H9 (cell line): ENCODE measurements at regions not wholly inside any gene's neighbourhood (a gene's known extent, or its start where the extent isn't known, plus 50 kb on each side); places are given as distances from the start of the nearest gene placed in this dataset.

Experiments
- DNase-seq: peaks from one replicate; pipeline ENCODE4 v3.0.0-alpha.2; 2017
- H2AFZ ChIP-seq: one replicate; pipeline ENCODE4 v1.6.1; 2013; ENCODE audit warnings: mild to moderate bottlenecking, low read length, control low read depth, moderate library complexity
- H2AK5ac ChIP-seq: 2 replicates; pipeline ENCODE4 v1.6.1; 2013; ENCODE audit warnings: low read length, control low read depth, mixed read lengths; ENCODE audit not compliant: insufficient read length
- H2BK120ac ChIP-seq: one replicate; pipeline ENCODE4 v1.6.1; 2013; ENCODE audit warnings: low read depth, mild to moderate bottlenecking, low read length, control low read depth, inconsistent platforms; ENCODE audit not compliant: poor library complexity, severe bottlenecking
- H2BK12ac ChIP-seq: 2 replicates; pipeline ENCODE4 v1.6.1; 2013; ENCODE audit warnings: low read length, control low read depth, mixed read lengths, low read depth; ENCODE audit not compliant: insufficient read length
- H2BK15ac ChIP-seq: 2 replicates; pipeline ENCODE4 v1.6.1; 2013; ENCODE audit warnings: low read depth, low read length, control low read depth
- H2BK20ac ChIP-seq: one replicate; pipeline ENCODE4 v1.6.1; 2013; ENCODE audit warnings: low read depth, mild to moderate bottlenecking, low read length, control low read depth, inconsistent platforms; ENCODE audit not compliant: poor library complexity, severe bottlenecking
- H2BK5ac ChIP-seq: 2 replicates; pipeline ENCODE4 v1.6.1; 2013; ENCODE audit warnings: low read length, control low read depth, mixed read lengths; ENCODE audit not compliant: insufficient read length
- H3K14ac ChIP-seq: 2 replicates; pipeline ENCODE4 v1.6.1; 2013; ENCODE audit warnings: low read length, control low read depth; ENCODE audit not compliant: insufficient read depth
- H3K18ac ChIP-seq: 2 replicates; pipeline ENCODE4 v1.6.1; 2013; ENCODE audit warnings: low read depth, mild to moderate bottlenecking, mixed read lengths, low read length, control low read depth; ENCODE audit not compliant: insufficient read length
- H3K23ac ChIP-seq: 2 replicates; pipeline ENCODE4 v1.6.1; 2013; ENCODE audit warnings: low read length, control low read depth, mixed read lengths, low read depth; ENCODE audit not compliant: insufficient read length
- H3K23me2 ChIP-seq: 2 replicates; pipeline ENCODE4 v1.6.1; 2013; ENCODE audit warnings: low read depth, mild to moderate bottlenecking, mixed read lengths, low read length, control low read depth; ENCODE audit not compliant: insufficient read length, poor library complexity, severe bottlenecking
- H3K27ac ChIP-seq: 2 replicates; pipeline ENCODE4 v1.5.1; 2013; ENCODE audit warnings: low read length, control low read depth, mixed read lengths, low read depth; ENCODE audit not compliant: insufficient read length
- H3K27me3 ChIP-seq: 2 replicates; pipeline ENCODE4 v1.6.1; 2013; ENCODE audit warnings: low read length, control low read depth, inconsistent platforms; ENCODE audit not compliant: insufficient read depth
- H3K4ac ChIP-seq: 2 replicates; pipeline ENCODE4 v1.6.1; 2013; ENCODE audit warnings: low read depth, mild to moderate bottlenecking, control low read depth, inconsistent platforms, low read length, moderate library complexity
- H3K4me1 ChIP-seq: 2 replicates; pipeline ENCODE4 v1.6.1; 2013; ENCODE audit warnings: low read length, control low read depth, inconsistent platforms; ENCODE audit not compliant: insufficient read depth
- H3K4me2 ChIP-seq: 2 replicates; pipeline ENCODE4 v1.6.1; 2013; ENCODE audit warnings: low read length, control low read depth, mixed read lengths; ENCODE audit not compliant: insufficient read length, insufficient read depth
- H3K56ac ChIP-seq: 2 replicates; pipeline ENCODE4 v1.6.1; 2013; ENCODE audit warnings: low read depth, mild to moderate bottlenecking, mixed read lengths, low read length, control low read depth; ENCODE audit not compliant: insufficient read length
- H3K79me1 ChIP-seq: 2 replicates; pipeline ENCODE4 v1.6.1; 2013; ENCODE audit warnings: low read depth, mild to moderate bottlenecking, moderate library complexity, low read length, control low read depth, inconsistent platforms; ENCODE audit not compliant: insufficient read depth, poor library complexity, severe bottlenecking
- H3K79me2 ChIP-seq: 2 replicates; pipeline ENCODE4 v1.6.1; 2013; ENCODE audit warnings: low read length, control low read depth, inconsistent platforms; ENCODE audit not compliant: insufficient read depth
- H3K9ac ChIP-seq: 2 replicates; pipeline ENCODE4 v1.6.1; 2013; ENCODE audit warnings: low read length, control low read depth, mixed read lengths; ENCODE audit not compliant: insufficient read length; ENCODE audit errors: extremely low read depth
- H3K9me3 ChIP-seq: one replicate; pipeline ENCODE4 v1.6.1; 2013; ENCODE audit warnings: low read depth, low read length, inconsistent platforms; ENCODE audit not compliant: control insufficient read depth
- H3T11ph ChIP-seq: one replicate; pipeline ENCODE4 v1.6.1; 2013; ENCODE audit warnings: mild to moderate bottlenecking, low read length, control low read depth, inconsistent platforms
- H4K20me1 ChIP-seq: one replicate; pipeline ENCODE4 v1.6.1; 2013; ENCODE audit not compliant: control insufficient read depth, insufficient read length, insufficient read depth
- H4K5ac ChIP-seq: 2 replicates; pipeline ENCODE4 v1.6.1; 2013; ENCODE audit warnings: low read depth, mild to moderate bottlenecking, mixed read lengths, low read length, control low read depth; ENCODE audit not compliant: insufficient read length
- H4K8ac ChIP-seq: replicated peaks from 2 replicates; pipeline ENCODE4 v1.6.1; 2013; ENCODE audit warnings: low read length, control low read depth, mixed read lengths, low read depth; ENCODE audit not compliant: insufficient read length
- H4K91ac ChIP-seq: 2 replicates; pipeline ENCODE4 v1.6.1; 2013; ENCODE audit warnings: low read depth, mild to moderate bottlenecking, moderate library complexity, mixed read lengths, low read length, control low read depth; ENCODE audit not compliant: insufficient read length
- H3K27ac Mint-ChIP-seq, 3 experiments: 2 replicates in 2 of 3; 3 replicates in 1 of 3; pipeline ENCODE4 v1.8.0; 2020 to 2021; ENCODE audit warnings: mixed read lengths in 3 of 3, mild to moderate bottlenecking in 1 of 3, moderate library complexity in 1 of 3
- H3K27me3 Mint-ChIP-seq: 2 replicates; pipeline ENCODE4 v1.8.0; 2021; ENCODE audit warnings: low read depth, mild to moderate bottlenecking, moderate library complexity, mixed read lengths
- H3K36me3 Mint-ChIP-seq, 3 experiments: 2 replicates in 2 of 3; 3 replicates in 1 of 3; pipeline ENCODE4 v1.8.0; 2020 to 2021; ENCODE audit warnings: low read depth in 3 of 3, mixed read lengths in 3 of 3; ENCODE audit not compliant: insufficient read depth in 1 of 3
- H3K4me1 Mint-ChIP-seq, 2 experiments: 2 replicates each; pipeline ENCODE4 v1.8.0; 2020; ENCODE audit warnings: mixed read lengths in 2 of 2
- H3K4me3 Mint-ChIP-seq, 2 experiments: 2 replicates in 1 of 2; 3 replicates in 1 of 2; pipeline ENCODE4 v1.8.0; 2020 to 2021; ENCODE audit warnings: mild to moderate bottlenecking in 2 of 2, mixed read lengths in 2 of 2, moderate library complexity in 1 of 2
- H3K9me3 Mint-ChIP-seq, 2 experiments: 2 replicates in 1 of 2; 3 replicates in 1 of 2; pipeline ENCODE4 v1.8.0; 2020; ENCODE audit warnings: mild to moderate bottlenecking in 2 of 2, mixed read lengths in 2 of 2, moderate library complexity in 1 of 2
- CTCF ChIP-seq: fragments of 200-600 bp; sonication (generic); conservative IDR thresholded peaks from 3 replicates; pipeline ENCODE4 v1.8.0; 2021; ENCODE audit warnings: antibody characterized with exemption, mild to moderate bottlenecking
- WGBS: extraction: QIAGEN DNeasy Blood & Tissue Kit; methylation state at CpG from one replicate; pipeline ENCODE4 v1.1.7; 2013; ENCODE audit warnings: missing lambda C conversion rate, low lambda C conversion rate, mixed read lengths; ENCODE audit not compliant: insufficient read length; ENCODE audit errors: extremely low coverage; 5-methylcytosine and 5-hydroxymethylcytosine counted together

DNA sequence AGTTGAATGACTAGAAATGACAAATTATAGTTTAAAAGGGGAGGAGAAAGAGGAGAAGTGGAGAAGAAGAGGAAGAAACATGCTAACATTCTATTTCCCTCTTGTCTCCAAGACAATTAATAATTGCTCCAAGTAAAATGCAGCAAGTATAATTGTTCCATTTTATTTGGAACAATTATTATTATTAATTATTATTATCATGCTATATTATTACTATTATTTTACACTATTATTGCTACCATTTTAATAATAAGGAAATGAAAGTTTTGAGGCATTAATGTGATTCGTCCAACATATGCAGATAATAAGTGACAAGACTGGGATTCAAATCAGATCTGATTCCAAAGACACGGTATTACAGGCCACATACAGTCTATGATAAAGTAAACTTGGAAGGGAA, 293.6 kb upstream of the ZC3H12C start:
- Mint-ChIP-seq H3K4me1 (no peaks in the 10 kb centered on the region), H3K4me3 (no peak overlapping the region), H3K27me3 (no peaks in the 10 kb centered on the region), H3K27ac (no peak overlapping the region), H3K36me3 (peaks cover 0 to 2% (median 0%) of the 10 kb centered on the region in 3 experiments; a peak in 1 of 7 replicates), H3K9me3 (no peaks in the 10 kb centered on the region)
- no peaks in the 10 kb centered on the region for H3K79me2 ChIP-seq
- no peaks in the 10 kb centered on the region for H3K23me2 ChIP-seq
- H4K91ac ChIP-seq = no peak overlapping the region
- H3K23ac ChIP-seq = no peak overlapping the region
- DNase-seq = no peak
- TF ChIP-seq CTCF = no peak
- H3K9ac ChIP-seq = no peak overlapping the region
- H2AFZ ChIP-seq = no peak overlapping the region
- H2BK20ac ChIP-seq = no peak overlapping the region
- no peaks in the 10 kb centered on the region for H3K4me1 ChIP-seq
- no peak overlapping the region for H2BK120ac ChIP-seq
- no peak overlapping the region for H4K8ac ChIP-seq
- H4K20me1 ChIP-seq = no peaks in the 10 kb centered on the region
- H3K4ac ChIP-seq = no peak overlapping the region
- no peaks in the 10 kb centered on the region for H3K27me3 ChIP-seq
- no peaks in the 10 kb centered on the region for H3K9me3 ChIP-seq
- H3K56ac ChIP-seq = no peak overlapping the region
- no peak overlapping the region for H3T11ph ChIP-seq
- no peak overlapping the region for H3K4me2 ChIP-seq
- no peak overlapping the region for H2BK12ac ChIP-seq
- no peak overlapping the region for H4K5ac ChIP-seq
- no peak overlapping the region for H2BK5ac ChIP-seq
- H3K27ac ChIP-seq = no peak overlapping the region
- no peak overlapping the region for H2BK15ac ChIP-seq
- no peak overlapping the region for H3K14ac ChIP-seq
- H2AK5ac ChIP-seq = no peak overlapping the region
- WGBS = no CpG with 5 or more reads among the region's 2 CpGs
- no peaks in the 10 kb centered on the region for H3K79me1 ChIP-seq
- no peak overlapping the region for H3K18ac ChIP-seq
